Activated CD8-positive, alpha-beta T cell treated with anti-CD3 and anti-CD28 coated beads for 36 hours (primary cell): ENCODE measurements at regions not wholly inside any gene's neighbourhood (a gene's known extent, or its start where the extent isn't known, plus 50 kb on each side); places are given as distances from the start of the nearest gene placed in this dataset.

ENCODE experiments used
- ATAC-seq: fragments of 200-7000 bp; cut with Tn5 transposase; one replicate; pipeline ENCODE4 v1.10.0; 2021; ENCODE audit warnings: mild to moderate bottlenecking, moderate library complexity
- CTCF ChIA-PET: fragments of 350-600 bp; sonication (Branson Sonifier 250); formaldehyde crosslinking; loops from one replicate; lab custom pipeline; 2021; ENCODE audit warnings: antibody characterized with exemption; lab: Charles Lee
- POLR2A ChIA-PET: fragments of 350-600 bp; sonication (Branson Sonifier 250); formaldehyde crosslinking; loops from one replicate; lab custom pipeline; 2021; ENCODE audit warnings: antibody characterized with exemption; lab: Charles Lee
- DNase-seq: peaks from one replicate; pipeline ENCODE4 v3.0.0-alpha.2; 2020
- H3K27ac Mint-ChIP-seq: one replicate; pipeline ENCODE4 v1.8.0; 2021; ENCODE audit warnings: mild to moderate bottlenecking, mixed read lengths
- H3K27me3 Mint-ChIP-seq: one replicate; pipeline ENCODE4 v1.8.0; 2021; ENCODE audit warnings: mixed read lengths
- H3K36me3 Mint-ChIP-seq: one replicate; pipeline ENCODE4 v1.8.0; 2021; ENCODE audit warnings: low read depth, mixed read lengths
- H3K4me1 Mint-ChIP-seq: one replicate; pipeline ENCODE4 v1.8.0; 2021; ENCODE audit warnings: low read depth, mixed read lengths
- H3K4me3 Mint-ChIP-seq: one replicate; pipeline ENCODE4 v1.8.0; 2021; ENCODE audit warnings: mild to moderate bottlenecking, moderate library complexity, mixed read lengths
- H3K9me3 Mint-ChIP-seq: one replicate; pipeline ENCODE4 v1.8.0; 2021; ENCODE audit warnings: mixed read lengths
- CTCF ChIP-seq: fragments of 200-600 bp; IDR thresholded peaks from one replicate; pipeline ENCODE4 v1.8.0; 2022; ENCODE audit warnings: antibody characterized with exemption, mild to moderate bottlenecking
- intact Hi-C: fragments of 100-400 bp; cut with micrococcal nuclease; formaldehyde crosslinking; loops from one replicate; pipeline ENCODE4 v1.10.0; 2022

- DNase-seq (no peak), ATAC-seq (no peak)
- peaks cover 14% of the 10 kb centered on the region for H3K9me3 Mint-ChIP-seq
- H3K4me3 Mint-ChIP-seq = no peak overlapping the region
- H3K4me1 Mint-ChIP-seq = no peaks in the 10 kb centered on the region
- no peak overlapping the region for H3K27ac Mint-ChIP-seq
- CTCF ChIA-PET = no interaction called here
- H3K36me3 Mint-ChIP-seq = no peaks in the 10 kb centered on the region
- no peak for TF ChIP-seq CTCF
- H3K27me3 Mint-ChIP-seq = no peaks in the 10 kb centered on the region
- POLR2A ChIA-PET = no interaction called here
- intact Hi-C loops = no loop called here
Measured at GRCh38 chr13:53507741-53508140, 479.1 kb downstream of the OLFM4 start.

- no peaks in the 10 kb centered on the region for H3K27me3 Mint-ChIP-seq
- DNase-seq (no peak), ATAC-seq (no peak)
- POLR2A ChIA-PET = no interaction called here
- H3K4me1 Mint-ChIP-seq = no peaks in the 10 kb centered on the region
- H3K4me3 Mint-ChIP-seq = no peak overlapping the region
- intact Hi-C loops = no loop called here
- H3K36me3 Mint-ChIP-seq = no peaks in the 10 kb centered on the region
- peaks cover 11% of the 10 kb centered on the region for H3K9me3 Mint-ChIP-seq
- TF ChIP-seq CTCF = no peak
- CTCF ChIA-PET = no interaction called here
- H3K27ac Mint-ChIP-seq = no peak overlapping the region
Measured at GRCh38 chr13:53512635-53513034, 484.0 kb downstream of the OLFM4 start.

- H3K36me3 Mint-ChIP-seq = no peaks in the 10 kb centered on the region
- DNase-seq = no peak
- H3K4me3 Mint-ChIP-seq = no peak overlapping the region
- peaks cover 11% of the 10 kb centered on the region for H3K9me3 Mint-ChIP-seq
- intact Hi-C loops = no loop called here
- ATAC-seq = no peak
- POLR2A ChIA-PET = interaction anchor here (0.7 kb wide), 1 partner anchor 125 kb away, joined by 3 read pairs; no protein-coding TSS in a partner anchor
- no peaks in the 10 kb centered on the region for H3K27me3 Mint-ChIP-seq
- H3K27ac Mint-ChIP-seq = no peak overlapping the region
- no peaks in the 10 kb centered on the region for H3K4me1 Mint-ChIP-seq
- no peak for TF ChIP-seq CTCF
- CTCF ChIA-PET = no interaction called here
Measured at GRCh38 chr13:53513226-53513625, 484.6 kb downstream of the OLFM4 start.

GRCh38 chr13:53520132-53520531 lies 491.5 kb downstream of the OLFM4 start:
- no peak overlapping the region for H3K4me3 Mint-ChIP-seq
- no peaks in the 10 kb centered on the region for H3K36me3 Mint-ChIP-seq
- no peaks in the 10 kb centered on the region for H3K4me1 Mint-ChIP-seq
- intact Hi-C loops = no loop called here
- CTCF ChIA-PET = no interaction called here
- no peak for TF ChIP-seq CTCF
- no peak for DNase-seq
- H3K27me3 Mint-ChIP-seq = no peaks in the 10 kb centered on the region
- ATAC-seq = no peak
- no peak overlapping the region for H3K27ac Mint-ChIP-seq
- peaks cover 1% of the 10 kb centered on the region for H3K9me3 Mint-ChIP-seq
- POLR2A ChIA-PET = no interaction called here

GRCh38 chr13:53522034-53522433 lies 493.4 kb downstream of the OLFM4 start:
- intact Hi-C loops = no loop called here
- ATAC-seq (no peak), DNase-seq (no peak)
- ChIA-PET CTCF (no interaction called here), POLR2A (no interaction called here)
- H3K4me3 Mint-ChIP-seq = no peak overlapping the region
- no peak for TF ChIP-seq CTCF
- no peaks in the 10 kb centered on the region for H3K4me1 Mint-ChIP-seq
- H3K27ac Mint-ChIP-seq = no peak overlapping the region
- H3K27me3 Mint-ChIP-seq = no peaks in the 10 kb centered on the region
- H3K36me3 Mint-ChIP-seq = no peaks in the 10 kb centered on the region
- no peaks in the 10 kb centered on the region for H3K9me3 Mint-ChIP-seq
